KMS-11 (cell line): ENCODE measurements at regions not wholly inside any gene's neighbourhood (a gene's known extent, or its start where the extent isn't known, plus 50 kb on each side); places are given as distances from the start of the nearest gene placed in this dataset.

ENCODE experiments used
- H2AFZ ChIP-seq: fragments of 200-600 bp; sonication (generic); 2 replicates; pipeline ENCODE4 v1.6.1; 2016; ENCODE audit warnings: antibody characterized with exemption, mixed run types, low read depth
- H3K27ac ChIP-seq: fragments of 200-600 bp; sonication (generic); 2 replicates; pipeline ENCODE4 v1.6.1; 2016; ENCODE audit warnings: mild to moderate bottlenecking, mixed run types
- H3K27me3 ChIP-seq: fragments of 200-600 bp; sonication (generic); 2 replicates; pipeline ENCODE4 v1.6.1; 2017; ENCODE audit warnings: mild to moderate bottlenecking, low read depth, mixed run types, moderate library complexity; ENCODE audit not compliant: insufficient read depth
- H3K36me3 ChIP-seq: fragments of 200-600 bp; sonication (generic); 2 replicates; pipeline ENCODE4 v1.6.1; 2017; ENCODE audit warnings: mild to moderate bottlenecking, mixed run types; ENCODE audit not compliant: insufficient read depth
- H3K4me1 ChIP-seq: fragments of 200-600 bp; sonication (generic); 2 replicates; pipeline ENCODE4 v1.6.1; 2016; ENCODE audit warnings: mild to moderate bottlenecking, low read depth, mixed run types; ENCODE audit not compliant: poor library complexity, severe bottlenecking
- H3K4me2 ChIP-seq: fragments of 200-600 bp; sonication (generic); 2 replicates; pipeline ENCODE4 v1.7.0; 2016; ENCODE audit warnings: mild to moderate bottlenecking, mixed run types
- H3K4me3 ChIP-seq: fragments of 200-600 bp; sonication (generic); IDR thresholded peaks from 2 replicates; pipeline ENCODE4 v1.6.1; 2017; ENCODE audit warnings: low read depth, low read length, mixed read lengths; ENCODE audit not compliant: insufficient read depth
- H3K79me2 ChIP-seq: fragments of 200-600 bp; sonication (generic); 2 replicates; pipeline ENCODE4 v1.6.1; 2016; ENCODE audit warnings: low read depth, mixed run types; ENCODE audit not compliant: insufficient read depth
- H3K9ac ChIP-seq: fragments of 200-600 bp; sonication (generic); 2 replicates; pipeline ENCODE4 v1.6.1; 2016; ENCODE audit warnings: mild to moderate bottlenecking, mixed run types
- H4K20me1 ChIP-seq: fragments of 200-600 bp; sonication (generic); 2 replicates; pipeline ENCODE4 v1.6.1; 2016; ENCODE audit warnings: mild to moderate bottlenecking, mixed run types; ENCODE audit not compliant: insufficient read depth
- TF ChIP-seq, protein P1 (sequence below): fragments of 200-600 bp; sonication (generic); conservative IDR thresholded peaks from 2 replicates; pipeline ENCODE4 v1.6.1; 2017; ENCODE audit warnings: low read depth, mild to moderate bottlenecking, antibody characterized with exemption, low read length, moderate library complexity, mixed read lengths

DNA sequence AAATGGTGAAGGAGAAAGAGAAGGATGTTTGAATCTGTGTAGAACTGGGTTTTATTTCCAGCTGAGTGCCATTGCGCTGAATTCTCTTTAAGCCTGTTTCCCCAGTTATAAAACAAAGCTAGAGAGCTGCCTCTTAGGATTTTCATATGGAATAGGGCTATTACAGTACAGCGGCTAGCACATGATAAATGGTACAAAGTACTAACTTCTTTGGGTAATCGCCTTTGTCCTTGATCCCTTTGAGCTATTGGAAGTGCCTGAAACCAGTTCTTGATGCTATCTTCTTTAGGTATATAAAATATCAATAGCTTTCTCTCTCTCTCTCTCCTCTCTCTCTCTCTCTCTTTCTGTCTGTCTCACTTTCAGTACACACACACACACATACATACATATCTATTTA lies 71.3 kb downstream of the SOX11 start:
- H3K36me3 ChIP-seq: no peaks in the 10 kb centered on the region
- no peak overlapping the region for H3K9ac ChIP-seq
- no peak overlapping the region for H2AFZ ChIP-seq
- no peaks in the 10 kb centered on the region for H3K79me2 ChIP-seq
- no peak overlapping the region for H3K4me2 ChIP-seq
- no peaks in the 10 kb centered on the region for H3K4me1 ChIP-seq
- H3K27me3 ChIP-seq: no peaks in the 10 kb centered on the region
- H3K4me3 ChIP-seq: no peak overlapping the region
- H4K20me1 ChIP-seq: no peaks in the 10 kb centered on the region
- TF ChIP-seq, protein P1, sequence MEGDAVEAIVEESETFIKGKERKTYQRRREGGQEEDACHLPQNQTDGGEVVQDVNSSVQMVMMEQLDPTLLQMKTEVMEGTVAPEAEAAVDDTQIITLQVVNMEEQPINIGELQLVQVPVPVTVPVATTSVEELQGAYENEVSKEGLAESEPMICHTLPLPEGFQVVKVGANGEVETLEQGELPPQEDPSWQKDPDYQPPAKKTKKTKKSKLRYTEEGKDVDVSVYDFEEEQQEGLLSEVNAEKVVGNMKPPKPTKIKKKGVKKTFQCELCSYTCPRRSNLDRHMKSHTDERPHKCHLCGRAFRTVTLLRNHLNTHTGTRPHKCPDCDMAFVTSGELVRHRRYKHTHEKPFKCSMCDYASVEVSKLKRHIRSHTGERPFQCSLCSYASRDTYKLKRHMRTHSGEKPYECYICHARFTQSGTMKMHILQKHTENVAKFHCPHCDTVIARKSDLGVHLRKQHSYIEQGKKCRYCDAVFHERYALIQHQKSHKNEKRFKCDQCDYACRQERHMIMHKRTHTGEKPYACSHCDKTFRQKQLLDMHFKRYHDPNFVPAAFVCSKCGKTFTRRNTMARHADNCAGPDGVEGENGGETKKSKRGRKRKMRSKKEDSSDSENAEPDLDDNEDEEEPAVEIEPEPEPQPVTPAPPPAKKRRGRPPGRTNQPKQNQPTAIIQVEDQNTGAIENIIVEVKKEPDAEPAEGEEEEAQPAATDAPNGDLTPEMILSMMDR: no peak
- no peak overlapping the region for H3K27ac ChIP-seq

- Histone ChIP-seq H4K20me1 (no peaks in the 10 kb centered on the region), H3K27me3 (no peaks in the 10 kb centered on the region), H3K27ac (no peak overlapping the region), H3K4me3 (no peak overlapping the region), H2AFZ (no peak overlapping the region), H3K4me1 (no peaks in the 10 kb centered on the region), H3K4me2 (no peak overlapping the region), H3K79me2 (no peaks in the 10 kb centered on the region), H3K9ac (no peak overlapping the region), H3K36me3 (no peaks in the 10 kb centered on the region)
- TF ChIP-seq, protein P1: no peak
These were observed 71.9 kb downstream of the SOX11 start for GRCh38 chr2:5764041-5764440.

GRCh38 chr2:5766056-5766455 lies 73.9 kb downstream of the SOX11 start:
- Histone ChIP-seq H4K20me1 (no peaks in the 10 kb centered on the region), H3K27me3 (no peaks in the 10 kb centered on the region), H2AFZ (no peak overlapping the region), H3K36me3 (no peaks in the 10 kb centered on the region), H3K9ac (no peak overlapping the region), H3K4me1 (no peaks in the 10 kb centered on the region), H3K4me2 (no peak overlapping the region), H3K27ac (no peak overlapping the region), H3K79me2 (no peaks in the 10 kb centered on the region), H3K4me3 (no peak overlapping the region)
- TF ChIP-seq, protein P1: no peak

DNA sequence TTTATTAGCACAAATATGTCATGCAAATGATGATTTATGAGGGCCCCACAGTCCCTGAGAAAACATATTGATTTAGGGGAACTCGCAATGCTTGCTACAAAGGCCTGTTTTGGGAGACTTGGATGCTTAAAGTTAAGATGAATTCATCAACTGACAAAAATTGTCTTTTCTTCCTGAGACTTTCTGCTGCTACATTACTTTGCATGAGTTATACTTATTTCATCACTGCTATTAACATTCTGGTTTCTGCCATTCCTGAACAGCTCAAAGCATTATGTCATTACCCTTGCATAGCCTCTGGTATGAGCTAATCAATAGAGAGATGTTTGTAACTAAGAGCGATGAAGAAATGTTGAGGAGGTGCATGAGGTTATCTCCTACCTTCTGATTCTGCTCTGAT lies 74.4 kb downstream of the SOX11 start:
- H3K4me2 ChIP-seq: no peak overlapping the region
- TF ChIP-seq, protein P1: no peak

More for the DNA sequence above, 74.4 kb downstream of the SOX11 start:
- Histone ChIP-seq H2AFZ (no peak overlapping the region), H3K27ac (no peak overlapping the region), H3K4me3 (no peak overlapping the region), H3K36me3 (no peaks in the 10 kb centered on the region), H4K20me1 (no peaks in the 10 kb centered on the region), H3K9ac (no peak overlapping the region), H3K79me2 (no peaks in the 10 kb centered on the region), H3K4me1 (no peaks in the 10 kb centered on the region), H3K27me3 (no peaks in the 10 kb centered on the region)
